OCI-LY1 (cell line): ENCODE measurements at regions not wholly inside any gene's neighbourhood (a gene's known extent, or its start where the extent isn't known, plus 50 kb on each side); places are given as distances from the start of the nearest gene placed in this dataset.

Experiments
- H2AFZ ChIP-seq: fragments of 200-600 bp; sonication (generic), shearing (Covaris generic); 2 replicates; pipeline ENCODE4 v1.6.0; 2014; ENCODE audit warnings: antibody characterized with exemption, mild to moderate bottlenecking, low read length
- H3F3A ChIP-seq: fragments of 200-600 bp; sonication (generic), shearing (Covaris generic); 2 replicates; pipeline ENCODE4 v1.6.0; 2014; ENCODE audit warnings: mild to moderate bottlenecking, antibody characterized with exemption, low read length, moderate library complexity; ENCODE audit not compliant: insufficient read depth
- H3K27ac ChIP-seq: fragments of 200-600 bp; sonication (generic); 2 replicates; pipeline ENCODE4 v1.5.1; 2014; ENCODE audit warnings: low read length, mixed run types, mild to moderate bottlenecking, low read depth; ENCODE audit not compliant: poor library complexity, severe bottlenecking
- H3K27me3 ChIP-seq: fragments of 200-600 bp; sonication (generic); 2 replicates; pipeline ENCODE4 v1.6.0; 2014; ENCODE audit warnings: antibody characterized with exemption, mild to moderate bottlenecking, low read length, moderate library complexity; ENCODE audit not compliant: insufficient read depth
- H3K36me3 ChIP-seq: fragments of 200-600 bp; sonication (generic); 2 replicates; pipeline ENCODE4 v1.6.1; 2014; ENCODE audit warnings: mild to moderate bottlenecking, antibody characterized with exemption, low read length, moderate library complexity, mixed read lengths; ENCODE audit not compliant: insufficient read depth
- H3K4me1 ChIP-seq: fragments of 200-600 bp; sonication (generic); 2 replicates; pipeline ENCODE4 v1.5.1; 2014; ENCODE audit warnings: mild to moderate bottlenecking, low read length, moderate library complexity; ENCODE audit not compliant: insufficient read depth, severe bottlenecking
- H3K4me2 ChIP-seq: fragments of 200-600 bp; sonication (generic), shearing (Covaris generic); 2 replicates; pipeline ENCODE4 v1.6.1; 2014; ENCODE audit warnings: low read length
- H3K4me3 ChIP-seq: fragments of 200-600 bp; sonication (generic); 2 replicates; pipeline ENCODE4 v1.5.1; 2014; ENCODE audit warnings: low read length, low read depth, mild to moderate bottlenecking, mixed read lengths; ENCODE audit not compliant: poor library complexity, severe bottlenecking
- H3K79me2 ChIP-seq: fragments of 200-600 bp; shearing (Covaris generic); 2 replicates; pipeline ENCODE4 v1.6.1; 2016; ENCODE audit warnings: mixed run types, low read length, mixed read lengths; ENCODE audit not compliant: insufficient read depth
- H3K9ac ChIP-seq: fragments of 200-600 bp; sonication (generic), shearing (Covaris generic); 2 replicates; pipeline ENCODE4 v1.6.1; 2014; ENCODE audit warnings: mild to moderate bottlenecking, low read length, mixed read lengths
- H3K9me2 ChIP-seq: fragments of 200-600 bp; sonication (generic), shearing (Covaris generic); 2 replicates; pipeline ENCODE4 v1.6.1; 2014; ENCODE audit warnings: low read depth, mild to moderate bottlenecking, low read length, mixed read lengths
- H3K9me3 ChIP-seq: fragments of 200-600 bp; shearing (Covaris generic); 2 replicates; pipeline ENCODE4 v1.6.1; 2014; ENCODE audit warnings: low read length, mixed read lengths
- H4K20me1 ChIP-seq: fragments of 200-600 bp; sonication (generic), shearing (Covaris generic); 2 replicates; pipeline ENCODE4 v1.6.0; 2016; ENCODE audit warnings: mild to moderate bottlenecking, low read length; ENCODE audit not compliant: insufficient read depth
- EZH2 ChIP-seq: fragments of 200-600 bp; sonication (generic), shearing (Covaris generic); IDR thresholded peaks from 2 replicates; pipeline ENCODE4 v1.8.0; 2017; ENCODE audit warnings: borderline replicate concordance, mixed run types, mild to moderate bottlenecking, antibody characterized with exemption, low read length, moderate library complexity, mixed read lengths
- TF ChIP-seq, protein P1 (sequence below): fragments of 200-600 bp; sonication (generic), shearing (Covaris generic); IDR thresholded peaks from 2 replicates; pipeline ENCODE4 v1.5.1; 2017; ENCODE audit warnings: mild to moderate bottlenecking, antibody characterized with exemption, low read length, moderate library complexity, mixed read lengths

DNA sequence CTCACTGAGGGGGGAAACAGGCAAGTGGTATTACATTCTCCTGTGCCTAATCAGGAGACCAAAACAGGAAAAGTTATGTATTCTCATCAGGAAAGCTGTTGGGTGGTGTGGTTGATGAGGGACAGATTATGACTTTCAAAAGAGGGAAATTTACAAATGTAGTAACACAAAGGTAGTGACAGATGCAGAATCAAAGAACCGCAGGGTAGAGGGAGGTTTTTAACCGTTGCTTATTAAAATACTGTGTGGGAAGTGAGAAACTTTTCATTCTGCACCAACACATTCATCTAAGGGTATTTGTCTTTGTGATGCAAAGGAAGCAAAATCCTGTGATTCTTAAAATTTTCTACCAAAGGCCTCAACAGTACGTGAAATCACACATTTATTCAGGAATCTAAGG lies 288.2 kb upstream of the MAN1A1 start:
- Histone ChIP-seq H3K9me2 (no peaks in the 10 kb centered on the region), H4K20me1 (no peaks in the 10 kb centered on the region), H3K4me1 (no peaks in the 10 kb centered on the region), H3K9me3 (no peaks in the 10 kb centered on the region), H3K4me2 (no peak overlapping the region), H3K4me3 (no peak overlapping the region), H3K79me2 (no peaks in the 10 kb centered on the region), H3K9ac (no peak overlapping the region), H3K27me3 (no peaks in the 10 kb centered on the region), H3F3A (no peaks in the 10 kb centered on the region), H2AFZ (no peak overlapping the region), H3K27ac (no peak overlapping the region), H3K36me3 (no peaks in the 10 kb centered on the region)
- TF ChIP-seq EZH2 = no peak
- TF ChIP-seq, protein P1, sequence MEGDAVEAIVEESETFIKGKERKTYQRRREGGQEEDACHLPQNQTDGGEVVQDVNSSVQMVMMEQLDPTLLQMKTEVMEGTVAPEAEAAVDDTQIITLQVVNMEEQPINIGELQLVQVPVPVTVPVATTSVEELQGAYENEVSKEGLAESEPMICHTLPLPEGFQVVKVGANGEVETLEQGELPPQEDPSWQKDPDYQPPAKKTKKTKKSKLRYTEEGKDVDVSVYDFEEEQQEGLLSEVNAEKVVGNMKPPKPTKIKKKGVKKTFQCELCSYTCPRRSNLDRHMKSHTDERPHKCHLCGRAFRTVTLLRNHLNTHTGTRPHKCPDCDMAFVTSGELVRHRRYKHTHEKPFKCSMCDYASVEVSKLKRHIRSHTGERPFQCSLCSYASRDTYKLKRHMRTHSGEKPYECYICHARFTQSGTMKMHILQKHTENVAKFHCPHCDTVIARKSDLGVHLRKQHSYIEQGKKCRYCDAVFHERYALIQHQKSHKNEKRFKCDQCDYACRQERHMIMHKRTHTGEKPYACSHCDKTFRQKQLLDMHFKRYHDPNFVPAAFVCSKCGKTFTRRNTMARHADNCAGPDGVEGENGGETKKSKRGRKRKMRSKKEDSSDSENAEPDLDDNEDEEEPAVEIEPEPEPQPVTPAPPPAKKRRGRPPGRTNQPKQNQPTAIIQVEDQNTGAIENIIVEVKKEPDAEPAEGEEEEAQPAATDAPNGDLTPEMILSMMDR = no peak

DNA sequence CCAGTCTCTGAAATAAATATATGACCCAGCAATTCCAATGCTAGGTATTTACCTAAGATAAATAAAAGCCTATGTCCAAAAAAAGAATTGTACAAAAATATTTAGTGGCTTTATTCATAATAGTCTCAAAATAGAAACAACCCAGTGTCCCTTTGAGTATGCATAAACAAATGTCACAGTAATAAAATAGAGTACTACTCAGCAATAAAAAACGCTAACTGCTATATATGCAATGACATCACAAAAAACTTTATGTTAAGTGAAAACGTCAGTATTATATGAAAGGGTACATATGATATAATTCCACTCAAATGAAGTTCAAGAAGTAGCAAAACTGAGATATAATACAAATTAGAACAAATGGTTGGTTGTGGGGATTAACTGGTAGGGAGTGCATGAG lies 286.5 kb upstream of the MAN1A1 start:
- no peak overlapping the region for H3K4me3 ChIP-seq
- TF ChIP-seq EZH2 = no peak
- TF ChIP-seq, protein P1 = no peak
- no peaks in the 10 kb centered on the region for H3K9me3 ChIP-seq
- no peak overlapping the region for H3K4me2 ChIP-seq
- H3F3A ChIP-seq = no peaks in the 10 kb centered on the region
- no peak overlapping the region for H3K9ac ChIP-seq
- H3K79me2 ChIP-seq = no peaks in the 10 kb centered on the region
- no peaks in the 10 kb centered on the region for H4K20me1 ChIP-seq
- H2AFZ ChIP-seq = no peak overlapping the region
- H3K36me3 ChIP-seq = no peaks in the 10 kb centered on the region
- no peaks in the 10 kb centered on the region for H3K4me1 ChIP-seq
- H3K27ac ChIP-seq = no peak overlapping the region
- H3K27me3 ChIP-seq = no peaks in the 10 kb centered on the region
- no peaks in the 10 kb centered on the region for H3K9me2 ChIP-seq

DNA sequence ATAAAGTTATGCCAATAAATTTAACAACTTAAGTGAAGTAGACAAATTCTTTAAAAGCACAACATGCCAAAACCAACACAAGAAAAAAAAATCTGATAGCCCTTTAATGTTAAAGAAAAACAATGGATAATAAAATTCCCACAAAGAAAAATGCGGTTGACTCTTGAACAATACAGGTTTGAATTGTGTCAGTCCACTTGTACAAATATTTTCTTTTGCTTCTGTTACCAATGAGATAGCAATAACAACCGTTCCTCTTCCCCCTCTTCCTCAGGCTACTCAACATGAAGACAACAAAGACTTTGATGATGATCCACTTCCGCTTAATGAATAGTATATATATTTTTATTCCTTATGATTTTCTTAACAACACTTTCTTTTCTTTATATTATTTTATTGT lies 283.9 kb upstream of the MAN1A1 start:
- Histone ChIP-seq H4K20me1 (no peaks in the 10 kb centered on the region), H3K4me2 (no peak overlapping the region), H3K79me2 (no peaks in the 10 kb centered on the region), H3K4me1 (no peaks in the 10 kb centered on the region), H3F3A (no peaks in the 10 kb centered on the region), H3K36me3 (no peaks in the 10 kb centered on the region), H3K27ac (no peak overlapping the region), H3K9ac (no peak overlapping the region), H3K4me3 (no peak overlapping the region), H3K9me3 (no peaks in the 10 kb centered on the region), H3K9me2 (no peaks in the 10 kb centered on the region), H3K27me3 (no peaks in the 10 kb centered on the region), H2AFZ (no peak overlapping the region)
- TF ChIP-seq, protein P1 = no peak
